ENCODE measurements at regions not wholly inside any gene's neighbourhood (a gene's known extent, or its start where the extent isn't known, plus 50 kb on each side); places are given as distances from the start of the nearest gene placed in this dataset.
"Not testable (repeated sequence)": the region's sequence is repeated elsewhere in the genome, so short reads cannot be mapped to it uniquely, and the experiment has no call there.

DNA sequence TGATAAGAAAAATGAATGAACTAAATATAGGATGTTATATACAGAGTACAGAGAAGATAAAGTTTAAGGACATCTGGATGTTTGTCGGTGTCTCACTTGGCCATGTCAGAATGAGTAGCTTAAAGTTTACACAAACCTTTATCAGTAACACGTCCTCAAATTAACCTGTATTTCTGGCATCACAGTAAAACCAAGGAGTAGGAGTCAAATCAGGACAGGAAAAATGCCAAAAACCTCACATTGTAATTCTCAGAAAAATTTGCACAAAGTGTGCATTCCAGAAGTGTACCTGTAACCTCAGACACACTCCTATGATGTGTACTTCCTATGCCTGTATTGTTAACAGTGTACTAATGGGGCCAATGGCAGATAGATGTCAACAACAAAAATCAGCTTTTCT, 139.3 kb downstream of the SMC2 start (continued):
- TF ChIP-seq, protein P1, sequence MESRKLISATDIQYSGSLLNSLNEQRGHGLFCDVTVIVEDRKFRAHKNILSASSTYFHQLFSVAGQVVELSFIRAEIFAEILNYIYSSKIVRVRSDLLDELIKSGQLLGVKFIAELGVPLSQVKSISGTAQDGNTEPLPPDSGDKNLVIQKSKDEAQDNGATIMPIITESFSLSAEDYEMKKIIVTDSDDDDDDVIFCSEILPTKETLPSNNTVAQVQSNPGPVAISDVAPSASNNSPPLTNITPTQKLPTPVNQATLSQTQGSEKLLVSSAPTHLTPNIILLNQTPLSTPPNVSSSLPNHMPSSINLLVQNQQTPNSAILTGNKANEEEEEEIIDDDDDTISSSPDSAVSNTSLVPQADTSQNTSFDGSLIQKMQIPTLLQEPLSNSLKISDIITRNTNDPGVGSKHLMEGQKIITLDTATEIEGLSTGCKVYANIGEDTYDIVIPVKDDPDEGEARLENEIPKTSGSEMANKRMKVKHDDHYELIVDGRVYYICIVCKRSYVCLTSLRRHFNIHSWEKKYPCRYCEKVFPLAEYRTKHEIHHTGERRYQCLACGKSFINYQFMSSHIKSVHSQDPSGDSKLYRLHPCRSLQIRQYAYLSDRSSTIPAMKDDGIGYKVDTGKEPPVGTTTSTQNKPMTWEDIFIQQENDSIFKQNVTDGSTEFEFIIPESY (IDR thresholded peaks at IDR 0.05), result no peak
- TF ChIP-seq HNF4A (conservative IDR thresholded peaks at IDR 0.05), result no peak

DNA sequence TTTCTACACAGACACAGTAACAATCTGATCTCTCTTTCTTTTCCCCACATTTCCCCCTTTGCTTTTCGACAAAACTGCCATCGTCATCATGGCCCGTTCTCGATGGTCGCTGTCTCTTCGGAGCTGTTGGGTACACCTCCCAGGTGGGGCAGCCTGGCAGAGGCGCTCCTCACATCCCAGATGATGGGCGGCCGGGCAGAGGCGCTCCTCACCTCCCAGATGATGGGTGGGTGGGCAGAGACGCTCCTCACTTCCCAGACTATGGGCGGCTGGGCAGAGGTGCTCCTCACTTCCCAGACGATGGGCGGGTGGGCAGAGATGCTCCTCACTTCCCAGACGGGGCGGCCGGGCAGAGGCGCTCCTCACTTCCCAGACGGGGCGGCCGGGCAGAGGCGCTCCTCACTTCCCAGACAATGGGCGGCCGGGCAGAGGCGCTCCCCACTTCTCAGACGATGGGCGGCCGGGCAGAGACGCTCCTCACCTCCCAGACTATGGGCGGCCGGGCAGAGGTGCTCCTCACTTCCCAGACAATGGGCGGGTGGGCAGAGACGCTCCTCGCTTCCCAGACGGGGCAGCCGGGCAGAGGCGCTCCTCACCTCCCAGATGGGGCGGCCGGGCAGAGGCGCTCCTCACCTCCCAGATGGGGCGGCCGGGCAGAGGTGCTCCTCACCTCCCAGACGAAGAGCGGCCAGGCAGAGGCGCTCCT, 140.7 kb downstream of the SMC2 start:
- H3K9me3 ChIP-seq (ENCODE audit: control insufficient read depth in 4 of 4, low read length in 3 of 4); H3K4me3 ChIP-seq (ENCODE audit: low read depth in 1 of 3, low read length in 3 of 3); DNase-seq (ENCODE audit: low spot score); H3K4me1 ChIP-seq (ENCODE audit: control insufficient read depth in 4 of 4, insufficient read depth in 4 of 4, low read length in 3 of 4); H3K27me3 ChIP-seq (ENCODE audit: control insufficient read depth in 4 of 4, insufficient read depth in 4 of 4, low read length in 3 of 4); H3K36me3 ChIP-seq (ENCODE audit: control insufficient read depth in 4 of 4, insufficient read depth in 3 of 4, low read depth in 1 of 4, low read length in 3 of 4); H3K27ac ChIP-seq (ENCODE audit: low read depth in 1 of 2, low read length in 2 of 2); H3K9ac ChIP-seq (ENCODE audit: low read depth in 1 of 2, low read length in 2 of 2): not testable (repeated sequence)
- WGBS, result 91% methylated on average over 45 of the region's 45 CpGs

DNA sequence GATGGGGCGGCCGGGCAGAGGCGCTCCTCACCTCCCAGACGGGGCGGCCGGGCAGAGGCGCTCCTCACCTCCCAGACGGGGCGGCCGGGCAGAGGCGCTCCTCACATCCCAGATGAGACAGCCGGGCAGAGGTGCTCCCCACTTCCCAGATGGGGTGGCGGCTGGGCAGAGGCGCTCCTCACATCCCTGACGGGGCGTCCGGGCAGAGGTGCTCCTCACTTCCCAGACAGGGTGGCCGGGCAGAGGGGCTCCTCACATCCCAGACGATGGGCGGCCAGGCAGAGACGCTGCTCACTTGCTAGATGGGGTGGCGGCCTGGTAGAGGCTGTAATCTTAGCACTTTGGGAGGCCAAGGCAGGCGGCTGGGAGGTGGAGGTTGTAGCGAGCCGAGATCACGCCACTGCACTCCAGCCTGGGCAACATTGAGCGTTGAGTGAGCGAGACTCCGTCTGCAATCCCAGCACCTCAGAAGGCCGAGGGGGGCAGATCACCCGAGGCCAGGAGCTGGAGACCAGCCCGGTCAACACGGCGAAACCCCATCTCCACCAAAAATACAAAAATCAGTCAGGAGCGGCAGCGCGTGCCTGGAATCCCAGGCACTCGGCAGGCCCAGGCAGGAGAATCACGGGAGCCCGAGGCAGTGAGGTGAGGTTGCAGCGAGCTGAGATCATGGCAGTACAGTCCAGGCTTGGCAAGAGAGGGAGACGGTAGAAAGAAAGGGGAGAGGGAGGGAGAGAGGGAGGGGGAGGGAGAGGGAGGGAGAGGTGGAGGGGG, 141.4 kb downstream of the SMC2 start:
- H3K27me3 ChIP-seq (ENCODE audit: control insufficient read depth in 4 of 4, insufficient read depth in 4 of 4, low read length in 3 of 4); H3K9ac ChIP-seq (ENCODE audit: low read depth in 1 of 2, low read length in 2 of 2); H3K9me3 ChIP-seq (ENCODE audit: control insufficient read depth in 4 of 4, low read length in 3 of 4); H3K4me3 ChIP-seq (ENCODE audit: low read depth in 1 of 3, low read length in 3 of 3); H3K36me3 ChIP-seq (ENCODE audit: control insufficient read depth in 4 of 4, insufficient read depth in 3 of 4, low read depth in 1 of 4, low read length in 3 of 4); H3K27ac ChIP-seq (ENCODE audit: low read depth in 1 of 2, low read length in 2 of 2); DNase-seq (ENCODE audit: low spot score); H3K4me1 ChIP-seq (ENCODE audit: control insufficient read depth in 4 of 4, insufficient read depth in 4 of 4, low read length in 3 of 4): not testable (repeated sequence)
- 95% methylated on average over 42 of the region's 42 CpGs for WGBS

DNA sequence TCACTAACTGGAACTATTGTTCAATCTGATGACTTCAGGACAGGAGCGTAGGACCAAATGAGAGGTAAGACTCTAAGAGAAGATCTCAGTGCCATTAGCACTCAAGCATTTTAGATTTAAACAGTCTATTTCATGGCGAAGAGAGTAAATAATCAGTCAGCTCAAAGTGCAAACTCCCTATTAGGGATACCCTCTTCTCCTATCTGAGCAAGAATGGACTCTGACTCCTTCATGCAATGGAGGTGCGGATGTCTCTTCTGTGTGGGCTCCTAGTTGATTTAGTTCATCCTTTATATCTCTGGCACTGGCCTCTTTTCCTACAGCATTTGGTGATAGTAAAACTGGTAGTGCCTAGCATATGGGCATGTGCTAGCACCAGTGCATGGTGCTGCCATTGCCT, 144.6 kb downstream of the SMC2 start:
- WGBS, result 49% methylated on average over 3 of the region's 3 CpGs
- DNase-seq (ENCODE audit: low spot score), result no peak
- Histone ChIP-seq H3K27ac (ENCODE audit: low read depth in 1 of 2, low read length in 2 of 2) (no peak overlapping the region), H3K9ac (ENCODE audit: low read depth in 1 of 2, low read length in 2 of 2) (no peak overlapping the region), H3K4me1 (ENCODE audit: control insufficient read depth in 4 of 4, insufficient read depth in 4 of 4, low read length in 3 of 4) (no peaks in the 10 kb centered on the region), H3K9me3 (ENCODE audit: control insufficient read depth in 4 of 4, low read length in 3 of 4) (peaks cover 0 to 3% (median 0%) of the 10 kb centered on the region in 4 donors), H3K4me3 (ENCODE audit: low read depth in 1 of 3, low read length in 3 of 3) (no peak overlapping the region), H3K36me3 (ENCODE audit: control insufficient read depth in 4 of 4, insufficient read depth in 3 of 4, low read depth in 1 of 4, low read length in 3 of 4) (no peaks in the 10 kb centered on the region), H3K27me3 (ENCODE audit: control insufficient read depth in 4 of 4, insufficient read depth in 4 of 4, low read length in 3 of 4) (no peaks in the 10 kb centered on the region)
- no peak for TF ChIP-seq HNF4G (IDR thresholded peaks at IDR 0.05)
- no peak for TF ChIP-seq HNF4A (conservative IDR thresholded peaks at IDR 0.05)
- TF ChIP-seq NR2F2 (IDR thresholded peaks at IDR 0.05), result no peak
- no peak for TF ChIP-seq YY1 (IDR thresholded peaks at IDR 0.05)
- TF ChIP-seq RXRA (IDR thresholded peaks at IDR 0.05), result no peak
- no peak for TF ChIP-seq JUND (IDR thresholded peaks at IDR 0.05)

GRCh38 chr9:104240890-104241289, 146.8 kb downstream of the SMC2 start:
- TF ChIP-seq YY1 (IDR thresholded peaks at IDR 0.05), result no peak
- TF ChIP-seq MAX (IDR thresholded peaks at IDR 0.05), result no peak
- TF ChIP-seq EGR1 (IDR thresholded peaks at IDR 0.05; ENCODE audit: low read depth in 2 of 2), result no peak
- TF ChIP-seq ATF3 (IDR thresholded peaks at IDR 0.05), result no peak
- TF ChIP-seq HNF4G (IDR thresholded peaks at IDR 0.05), result no peak
- TF ChIP-seq, protein P1 (IDR thresholded peaks at IDR 0.05), result no peak
- no peak for TF ChIP-seq HNF4A (conservative IDR thresholded peaks at IDR 0.05)
- no peak for TF ChIP-seq GABPA (IDR thresholded peaks at IDR 0.05 in 1 of 2, conservative IDR thresholded peaks at IDR 0.05 in 1 of 2)
- no peak for TF ChIP-seq TAF1 (conservative IDR thresholded peaks at IDR 0.05)
- TF ChIP-seq FOXA2 (IDR thresholded peaks at IDR 0.05), result no peak
- no peaks in the 10 kb centered on the region for H3K4me1 ChIP-seq (ENCODE audit: control insufficient read depth in 4 of 4, insufficient read depth in 4 of 4, low read length in 3 of 4)

More at GRCh38 chr9:104240890-104241289, 146.8 kb downstream of the SMC2 start:
- DNase-seq (ENCODE audit: low spot score), result no peak
- no peak overlapping the region for H3K4me3 ChIP-seq (ENCODE audit: low read depth in 1 of 3, low read length in 3 of 3)
- H3K27me3 ChIP-seq (ENCODE audit: control insufficient read depth in 4 of 4, insufficient read depth in 4 of 4, low read length in 3 of 4), result no peaks in the 10 kb centered on the region
- no peaks in the 10 kb centered on the region for H3K9me3 ChIP-seq (ENCODE audit: control insufficient read depth in 4 of 4, low read length in 3 of 4)
- WGBS, result 79% methylated on average over 2 of the region's 2 CpGs
- no peak overlapping the region for H3K27ac ChIP-seq (ENCODE audit: low read depth in 1 of 2, low read length in 2 of 2)
- H3K9ac ChIP-seq (ENCODE audit: low read depth in 1 of 2, low read length in 2 of 2), result no peak overlapping the region
- H3K36me3 ChIP-seq (ENCODE audit: control insufficient read depth in 4 of 4, insufficient read depth in 3 of 4, low read depth in 1 of 4, low read length in 3 of 4), result no peaks in the 10 kb centered on the region

All from liver (tissue), 7 donors.